PC-9 (cell line): ENCODE measurements at regions not wholly inside any gene's neighbourhood (a gene's known extent, or its start where the extent isn't known, plus 50 kb on each side); places are given as distances from the start of the nearest gene placed in this dataset.
"Not testable (repeated sequence)": the region's sequence is repeated elsewhere in the genome, so short reads cannot be mapped to it uniquely, and the experiment has no call there.

Experiments used
- BruUV-seq: library from RNA; stranded (reverse); fragments of 400-500 nt; replicated peaks from 2 replicates; lab custom pipeline; 2021; lab: Mats Ljungman, UMichigan
- CTCF ChIA-PET: fragments of 300-600 bp; sonication (Branson Sonifier 250); formaldehyde crosslinking; loops from one replicate; lab custom pipeline; 2022; ENCODE audit warnings: antibody characterized with exemption; lab: Charles Lee
- POLR2A ChIA-PET: fragments of 300-600 bp; sonication (Branson Sonifier 250); formaldehyde crosslinking; loops from one replicate; lab custom pipeline; 2022; ENCODE audit warnings: antibody characterized with exemption; ENCODE audit not compliant: unreplicated experiment; lab: Charles Lee
- DNase-seq, 2 experiments: peaks; one replicate each; pipeline versions ENCODE4 v3.0.0 to v3.0.0-alpha.2; 2015 to 2022; ENCODE audit warnings: mixed read lengths in 1 of 2
- H2AFZ ChIP-seq: fragments of 200-600 bp; sonication (generic); 2 replicates; pipeline ENCODE4 v1.8.1; 2017; ENCODE audit warnings: antibody characterized with exemption
- H3F3A ChIP-seq: fragments of 200-600 bp; sonication (generic); 2 replicates; pipeline ENCODE4 v1.8.1; 2017; ENCODE audit warnings: antibody characterized with exemption, mild to moderate bottlenecking, low read depth; ENCODE audit not compliant: insufficient read depth
- H3K27ac ChIP-seq: fragments of 200-600 bp; sonication (generic); 2 replicates; pipeline ENCODE4 v1.6.1; 2016; ENCODE audit warnings: mixed run types
- H3K27me3 ChIP-seq: fragments of 200-600 bp; sonication (generic); 2 replicates; pipeline ENCODE4 v1.6.1; 2016; ENCODE audit warnings: low read depth, mixed run types; ENCODE audit not compliant: insufficient read depth
- H3K36me3 ChIP-seq: fragments of 200-600 bp; sonication (generic); 2 replicates; pipeline ENCODE4 v1.6.1; 2016; ENCODE audit warnings: low read depth, mixed run types
- H3K4me1 ChIP-seq: fragments of 200-600 bp; sonication (generic); replicated peaks from 2 replicates; pipeline ENCODE4 v1.6.1; 2016; ENCODE audit warnings: mixed run types; ENCODE audit not compliant: insufficient read depth
- H3K4me2 ChIP-seq: fragments of 200-600 bp; sonication (generic); 2 replicates; pipeline ENCODE4 v1.6.1; 2017; ENCODE audit warnings: mixed run types
- H3K4me3 ChIP-seq: fragments of 200-600 bp; sonication (generic); 2 replicates; pipeline ENCODE4 v1.6.1; 2016; ENCODE audit warnings: mixed run types
- H3K79me2 ChIP-seq: fragments of 200-600 bp; sonication (generic); 2 replicates; pipeline ENCODE4 v1.6.1; 2017; ENCODE audit warnings: low read depth, mixed run types
- H3K9me2 ChIP-seq: fragments of 200-600 bp; sonication (generic); 2 replicates; pipeline ENCODE4 v1.8.1; 2017; ENCODE audit warnings: mild to moderate bottlenecking; ENCODE audit not compliant: insufficient read depth
- H3K9me3 ChIP-seq: fragments of 200-600 bp; sonication (generic); 2 replicates; pipeline ENCODE4 v1.8.1; 2016; ENCODE audit warnings: low read depth; ENCODE audit not compliant: insufficient read depth
- H4K20me1 ChIP-seq: fragments of 200-600 bp; sonication (generic); 2 replicates; pipeline ENCODE4 v1.8.1; 2017; ENCODE audit not compliant: insufficient read depth
- EZH2 ChIP-seq: fragments of 200-600 bp; sonication (generic); IDR thresholded peaks from 2 replicates; pipeline ENCODE4 v1.8.0; 2017; ENCODE audit warnings: antibody characterized with exemption, low read depth
- intact Hi-C: fragments of 100-400 bp; cut with micrococcal nuclease; formaldehyde crosslinking; loops from one replicate; pipeline ENCODE4 v1.10.0; 2022; ENCODE audit not compliant: unreplicated experiment
- TF ChIP-seq, protein P1 (sequence below): fragments of 200-600 bp; sonication (generic); conservative IDR thresholded peaks from 2 replicates; pipeline ENCODE4 v1.6.1; 2017; ENCODE audit warnings: mixed run types, antibody characterized with exemption, mild to moderate bottlenecking, moderate library complexity

DNA sequence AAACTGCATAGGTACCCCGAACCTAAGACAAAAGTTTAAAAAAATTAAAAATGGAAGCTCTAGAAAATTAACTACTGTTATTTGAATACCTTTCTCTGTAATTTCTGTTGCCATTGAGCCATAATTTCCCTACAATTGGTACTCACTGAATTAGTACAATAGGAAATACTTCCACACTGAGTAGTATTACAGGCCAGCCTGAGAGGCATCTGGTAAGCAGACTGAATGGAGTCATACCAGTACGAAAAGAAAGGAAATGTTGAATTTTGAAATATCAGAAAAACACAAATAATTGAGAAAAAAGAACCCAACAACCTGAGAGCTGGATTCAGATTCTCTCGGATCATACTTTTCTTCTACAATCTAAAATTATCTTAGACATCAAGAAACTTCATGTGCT is 791.3 kb downstream of the TENT5A start:
- H4K20me1 ChIP-seq = no peaks in the 10 kb centered on the region
- H3K9me3 ChIP-seq = no peaks in the 10 kb centered on the region
- BruUV-seq = no TSS peak
- H3K27me3 ChIP-seq = no peaks in the 10 kb centered on the region
- no peak overlapping the region for H3K4me3 ChIP-seq
- H3K9me2 ChIP-seq = no peaks in the 10 kb centered on the region
- H3K4me2 ChIP-seq = no peak overlapping the region
- H3K36me3 ChIP-seq = no peaks in the 10 kb centered on the region
- TF ChIP-seq, protein P1, sequence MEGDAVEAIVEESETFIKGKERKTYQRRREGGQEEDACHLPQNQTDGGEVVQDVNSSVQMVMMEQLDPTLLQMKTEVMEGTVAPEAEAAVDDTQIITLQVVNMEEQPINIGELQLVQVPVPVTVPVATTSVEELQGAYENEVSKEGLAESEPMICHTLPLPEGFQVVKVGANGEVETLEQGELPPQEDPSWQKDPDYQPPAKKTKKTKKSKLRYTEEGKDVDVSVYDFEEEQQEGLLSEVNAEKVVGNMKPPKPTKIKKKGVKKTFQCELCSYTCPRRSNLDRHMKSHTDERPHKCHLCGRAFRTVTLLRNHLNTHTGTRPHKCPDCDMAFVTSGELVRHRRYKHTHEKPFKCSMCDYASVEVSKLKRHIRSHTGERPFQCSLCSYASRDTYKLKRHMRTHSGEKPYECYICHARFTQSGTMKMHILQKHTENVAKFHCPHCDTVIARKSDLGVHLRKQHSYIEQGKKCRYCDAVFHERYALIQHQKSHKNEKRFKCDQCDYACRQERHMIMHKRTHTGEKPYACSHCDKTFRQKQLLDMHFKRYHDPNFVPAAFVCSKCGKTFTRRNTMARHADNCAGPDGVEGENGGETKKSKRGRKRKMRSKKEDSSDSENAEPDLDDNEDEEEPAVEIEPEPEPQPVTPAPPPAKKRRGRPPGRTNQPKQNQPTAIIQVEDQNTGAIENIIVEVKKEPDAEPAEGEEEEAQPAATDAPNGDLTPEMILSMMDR = no peak
- no peak for TF ChIP-seq EZH2
- no peaks in the 10 kb centered on the region for H3K4me1 ChIP-seq
- DNase-seq = no peak
- intact Hi-C loops = no loop called here
- H3K27ac ChIP-seq = no peak overlapping the region
- H2AFZ ChIP-seq = no peak overlapping the region
- H3F3A ChIP-seq = no peaks in the 10 kb centered on the region
- ChIA-PET CTCF (no interaction called here), POLR2A (no interaction called here)
- no peaks in the 10 kb centered on the region for H3K79me2 ChIP-seq

DNA sequence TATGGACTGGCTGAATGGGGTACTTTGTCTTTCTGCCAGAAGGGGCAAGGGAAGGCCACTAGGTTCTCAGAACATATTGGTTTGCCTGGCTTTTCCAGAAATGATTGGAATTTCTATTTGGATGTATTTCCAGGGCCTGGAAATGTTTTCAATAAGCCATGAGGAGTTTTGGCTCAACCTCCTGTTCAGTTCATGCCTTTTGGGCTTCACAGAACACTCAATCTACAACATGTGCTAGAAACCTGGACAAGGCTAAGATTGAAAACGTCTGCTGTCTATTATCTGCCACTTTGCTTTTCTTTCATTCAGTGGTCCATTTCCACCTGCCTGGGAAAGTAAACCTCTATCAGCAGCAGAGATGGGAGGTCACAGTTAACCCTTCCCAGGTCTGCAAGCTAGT is 793.4 kb downstream of the TENT5A start:
- no peak for DNase-seq
- ChIA-PET CTCF (no interaction called here), POLR2A (no interaction called here)
- H4K20me1 ChIP-seq = no peaks in the 10 kb centered on the region
- H3K4me1 ChIP-seq = no peaks in the 10 kb centered on the region
- no peaks in the 10 kb centered on the region for H3K27me3 ChIP-seq
- no peaks in the 10 kb centered on the region for H3K9me2 ChIP-seq
- H3F3A ChIP-seq = no peaks in the 10 kb centered on the region
- H3K36me3 ChIP-seq = no peaks in the 10 kb centered on the region
- H2AFZ ChIP-seq = no peak overlapping the region
- no peaks in the 10 kb centered on the region for H3K9me3 ChIP-seq
- H3K4me3 ChIP-seq = no peak overlapping the region
- no peak overlapping the region for H3K27ac ChIP-seq
- H3K4me2 ChIP-seq = no peak overlapping the region
- H3K79me2 ChIP-seq = no peaks in the 10 kb centered on the region
- intact Hi-C loops = no loop called here
- TF ChIP-seq, protein P1 = no peak
- TF ChIP-seq EZH2 = no peak
- BruUV-seq = no TSS peak

GRCh38 chr6:80956898-80957297 is 795.6 kb downstream of the TENT5A start:
- BruUV-seq = no TSS peak
- Histone ChIP-seq H2AFZ (no peak overlapping the region), H3K4me3 (no peak overlapping the region), H3K9me2 (no peaks in the 10 kb centered on the region), H3K9me3 (no peaks in the 10 kb centered on the region), H3K4me2 (no peak overlapping the region), H3K79me2 (no peaks in the 10 kb centered on the region), H3K36me3 (no peaks in the 10 kb centered on the region), H4K20me1 (no peaks in the 10 kb centered on the region), H3K27me3 (no peaks in the 10 kb centered on the region), H3K27ac (no peak overlapping the region), H3F3A (no peaks in the 10 kb centered on the region), H3K4me1 (no peaks in the 10 kb centered on the region)
- intact Hi-C loops = no loop called here
- TF ChIP-seq, protein P1 = no peak
- DNase-seq = no peak
- ChIA-PET CTCF (no interaction called here), POLR2A (no interaction called here)

DNA sequence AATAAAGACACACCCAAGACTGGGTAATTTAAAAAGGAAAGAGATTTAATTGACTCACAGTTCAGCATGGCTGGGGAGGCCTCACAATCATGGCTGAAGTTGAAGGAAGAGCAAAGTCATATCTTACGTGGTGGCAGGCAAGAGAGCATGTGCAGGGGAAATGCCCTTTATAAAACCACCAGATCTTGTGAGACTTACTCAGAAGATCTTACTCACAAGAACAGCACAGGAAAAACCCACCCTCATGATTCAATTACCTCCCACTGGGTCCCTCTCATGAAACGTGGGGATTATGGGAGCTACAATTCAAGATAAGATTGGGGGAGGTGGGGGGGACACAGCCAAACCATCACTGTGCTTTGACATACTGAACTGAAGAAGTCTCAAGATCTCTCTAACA is 800.0 kb downstream of the TENT5A start:
- H4K20me1 ChIP-seq, H3K36me3 ChIP-seq, H3K27ac ChIP-seq, BruUV-seq, H3K9me2 ChIP-seq, CTCF ChIA-PET, POLR2A ChIA-PET, H3K9me3 ChIP-seq, H2AFZ ChIP-seq, H3K79me2 ChIP-seq, DNase-seq, H3F3A ChIP-seq, H3K4me3 ChIP-seq, intact Hi-C loops, H3K4me2 ChIP-seq, H3K27me3 ChIP-seq, H3K4me1 ChIP-seq: not testable (repeated sequence)
